GM12878 (cell line): ENCODE measurements at regions not wholly inside any gene's neighbourhood (a gene's known extent, or its start where the extent isn't known, plus 50 kb on each side); places are given as distances from the start of the nearest gene placed in this dataset.

ENCODE experiments used
- CHD2 ChIP-seq: IDR thresholded peaks from 2 replicates; pipeline ENCODE4 v1.6.1; 2011; ENCODE audit warnings: low read depth, low read length, improper control_type of control experiment, borderline replicate concordance
- NFYA ChIP-seq: IDR thresholded peaks from 2 replicates; pipeline ENCODE4 v1.6.1; 2011; ENCODE audit warnings: low read depth, mild to moderate bottlenecking, low read length, improper control_type of control experiment, borderline replicate concordance
- RBBP5 ChIP-seq: fragments of 200-600 bp; sonication (generic); conservative IDR thresholded peaks from 2 replicates; pipeline ENCODE4 v1.6.1; 2016
- RCOR1 ChIP-seq: conservative IDR thresholded peaks from 2 replicates; pipeline ENCODE4 v1.6.1; 2012; ENCODE audit warnings: low read depth, low read length, improper control_type of control experiment
- RUNX3 ChIP-seq: IDR thresholded peaks from 2 replicates; pipeline ENCODE4 v1.6.1; 2012; ENCODE audit warnings: low read length, inconsistent platforms
- SMC3 ChIP-seq: IDR thresholded peaks from 2 replicates; pipeline ENCODE4 v1.6.1; 2011; ENCODE audit warnings: low read length, improper control_type of control experiment, borderline replicate concordance
- YY1 ChIP-seq: IDR thresholded peaks from 2 replicates; pipeline ENCODE4 v1.6.1; 2011; ENCODE audit warnings: low read depth, mild to moderate bottlenecking, low read length
- ZNF274 ChIP-seq: IDR thresholded peaks from one replicate; pipeline ENCODE4 v1.8.0; 2011; ENCODE audit not compliant: insufficient read length, insufficient read depth
- ZSCAN29 ChIP-seq: fragments of 450-650 bp; IDR thresholded peaks from 2 replicates; pipeline ENCODE4 v1.6.1; 2017; ENCODE audit warnings: mild to moderate bottlenecking, moderate library complexity
- TF ChIP-seq, protein P1 (sequence below): fragments of 450-650 bp; formaldehyde crosslinking; IDR thresholded peaks from 2 replicates; pipeline ENCODE4 v1.4.0; 2020; ENCODE audit warnings: mild to moderate bottlenecking, moderate library complexity
- TF ChIP-seq, protein P2 (sequence below): IDR thresholded peaks from 2 replicates; pipeline ENCODE4 v1.6.1; 2012; ENCODE audit warnings: low read depth, low read length, improper control_type of control experiment
- TF ChIP-seq, protein P3 (sequence below): IDR thresholded peaks from 2 replicates; pipeline ENCODE4 v1.6.1; 2012; ENCODE audit warnings: low read length, inconsistent platforms
- TF ChIP-seq, protein P4 (sequence below): IDR thresholded peaks from 2 replicates; pipeline ENCODE4 v1.6.1; 2012; ENCODE audit warnings: low read depth, low read length, improper control_type of control experiment

DNA sequence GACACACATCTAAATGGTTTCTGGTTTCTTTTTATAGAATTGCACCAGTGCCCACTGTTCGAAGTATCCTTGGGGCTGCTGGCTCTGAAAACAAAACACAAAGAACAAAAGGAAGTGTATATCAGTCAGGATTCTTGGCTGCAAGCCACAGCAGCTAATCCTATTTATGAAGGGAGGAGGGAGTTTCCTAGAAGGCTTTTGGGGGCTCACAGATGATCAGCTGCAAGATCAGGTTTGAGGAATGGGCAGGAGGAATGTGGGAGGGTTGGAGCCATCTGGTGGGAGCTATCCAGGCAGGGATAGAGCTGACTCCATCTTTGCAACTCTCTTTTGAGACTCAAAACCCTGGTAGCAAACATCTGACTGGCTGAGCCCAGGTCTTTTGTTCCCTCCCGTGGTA is 118.3 kb upstream of the EEF2KMT start (continued):
- TF ChIP-seq, protein P1, sequence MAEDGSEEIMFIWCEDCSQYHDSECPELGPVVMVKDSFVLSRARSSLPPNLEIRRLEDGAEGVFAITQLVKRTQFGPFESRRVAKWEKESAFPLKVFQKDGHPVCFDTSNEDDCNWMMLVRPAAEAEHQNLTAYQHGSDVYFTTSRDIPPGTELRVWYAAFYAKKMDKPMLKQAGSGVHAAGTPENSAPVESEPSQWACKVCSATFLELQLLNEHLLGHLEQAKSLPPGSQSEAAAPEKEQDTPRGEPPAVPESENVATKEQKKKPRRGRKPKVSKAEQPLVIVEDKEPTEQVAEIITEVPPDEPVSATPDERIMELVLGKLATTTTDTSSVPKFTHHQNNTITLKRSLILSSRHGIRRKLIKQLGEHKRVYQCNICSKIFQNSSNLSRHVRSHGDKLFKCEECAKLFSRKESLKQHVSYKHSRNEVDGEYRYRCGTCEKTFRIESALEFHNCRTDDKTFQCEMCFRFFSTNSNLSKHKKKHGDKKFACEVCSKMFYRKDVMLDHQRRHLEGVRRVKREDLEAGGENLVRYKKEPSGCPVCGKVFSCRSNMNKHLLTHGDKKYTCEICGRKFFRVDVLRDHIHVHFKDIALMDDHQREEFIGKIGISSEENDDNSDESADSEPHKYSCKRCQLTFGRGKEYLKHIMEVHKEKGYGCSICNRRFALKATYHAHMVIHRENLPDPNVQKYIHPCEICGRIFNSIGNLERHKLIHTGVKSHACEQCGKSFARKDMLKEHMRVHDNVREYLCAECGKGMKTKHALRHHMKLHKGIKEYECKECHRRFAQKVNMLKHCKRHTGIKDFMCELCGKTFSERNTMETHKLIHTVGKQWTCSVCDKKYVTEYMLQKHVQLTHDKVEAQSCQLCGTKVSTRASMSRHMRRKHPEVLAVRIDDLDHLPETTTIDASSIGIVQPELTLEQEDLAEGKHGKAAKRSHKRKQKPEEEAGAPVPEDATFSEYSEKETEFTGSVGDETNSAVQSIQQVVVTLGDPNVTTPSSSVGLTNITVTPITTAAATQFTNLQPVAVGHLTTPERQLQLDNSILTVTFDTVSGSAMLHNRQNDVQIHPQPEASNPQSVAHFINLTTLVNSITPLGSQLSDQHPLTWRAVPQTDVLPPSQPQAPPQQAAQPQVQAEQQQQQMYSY (CRISPR knock-in tag), result no peak
- TF ChIP-seq RBBP5 (no peak), ZSCAN29 (no peak), NFYA (no peak), RCOR1 (no peak), SMC3 (no peak), ZNF274 (no peak), RUNX3 (no peak), CHD2 (no peak), YY1 (no peak)
- TF ChIP-seq, protein P2, sequence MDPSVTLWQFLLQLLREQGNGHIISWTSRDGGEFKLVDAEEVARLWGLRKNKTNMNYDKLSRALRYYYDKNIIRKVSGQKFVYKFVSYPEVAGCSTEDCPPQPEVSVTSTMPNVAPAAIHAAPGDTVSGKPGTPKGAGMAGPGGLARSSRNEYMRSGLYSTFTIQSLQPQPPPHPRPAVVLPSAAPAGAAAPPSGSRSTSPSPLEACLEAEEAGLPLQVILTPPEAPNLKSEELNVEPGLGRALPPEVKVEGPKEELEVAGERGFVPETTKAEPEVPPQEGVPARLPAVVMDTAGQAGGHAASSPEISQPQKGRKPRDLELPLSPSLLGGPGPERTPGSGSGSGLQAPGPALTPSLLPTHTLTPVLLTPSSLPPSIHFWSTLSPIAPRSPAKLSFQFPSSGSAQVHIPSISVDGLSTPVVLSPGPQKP, result no peak
- TF ChIP-seq, protein P3, sequence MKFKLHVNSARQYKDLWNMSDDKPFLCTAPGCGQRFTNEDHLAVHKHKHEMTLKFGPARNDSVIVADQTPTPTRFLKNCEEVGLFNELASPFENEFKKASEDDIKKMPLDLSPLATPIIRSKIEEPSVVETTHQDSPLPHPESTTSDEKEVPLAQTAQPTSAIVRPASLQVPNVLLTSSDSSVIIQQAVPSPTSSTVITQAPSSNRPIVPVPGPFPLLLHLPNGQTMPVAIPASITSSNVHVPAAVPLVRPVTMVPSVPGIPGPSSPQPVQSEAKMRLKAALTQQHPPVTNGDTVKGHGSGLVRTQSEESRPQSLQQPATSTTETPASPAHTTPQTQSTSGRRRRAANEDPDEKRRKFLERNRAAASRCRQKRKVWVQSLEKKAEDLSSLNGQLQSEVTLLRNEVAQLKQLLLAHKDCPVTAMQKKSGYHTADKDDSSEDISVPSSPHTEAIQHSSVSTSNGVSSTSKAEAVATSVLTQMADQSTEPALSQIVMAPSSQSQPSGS, result no peak
- TF ChIP-seq, protein P4, sequence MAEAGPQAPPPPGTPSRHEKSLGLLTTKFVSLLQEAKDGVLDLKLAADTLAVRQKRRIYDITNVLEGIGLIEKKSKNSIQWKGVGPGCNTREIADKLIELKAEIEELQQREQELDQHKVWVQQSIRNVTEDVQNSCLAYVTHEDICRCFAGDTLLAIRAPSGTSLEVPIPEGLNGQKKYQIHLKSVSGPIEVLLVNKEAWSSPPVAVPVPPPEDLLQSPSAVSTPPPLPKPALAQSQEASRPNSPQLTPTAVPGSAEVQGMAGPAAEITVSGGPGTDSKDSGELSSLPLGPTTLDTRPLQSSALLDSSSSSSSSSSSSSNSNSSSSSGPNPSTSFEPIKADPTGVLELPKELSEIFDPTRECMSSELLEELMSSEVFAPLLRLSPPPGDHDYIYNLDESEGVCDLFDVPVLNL, result no peak
